GM19463 (cell line): ENCODE measurements at regions not wholly inside any gene's neighbourhood (a gene's known extent, or its start where the extent isn't known, plus 50 kb on each side); places are given as distances from the start of the nearest gene placed in this dataset.
"Not testable (repeated sequence)": the region's sequence is repeated elsewhere in the genome, so short reads cannot be mapped to it uniquely, and the experiment has no call there.

Experiments
- ATAC-seq: cut with Tn5 transposase; IDR thresholded peaks from one replicate; pipeline ENCODE4 v1.9.1; 2021; ENCODE audit warnings: mild to moderate bottlenecking, moderate library complexity; ENCODE audit not compliant: unreplicated experiment

- no peak for ATAC-seq
Observed at GRCh38 chr14:66242001-66242400, 244.2 kb upstream of the CCDC196 start.

DNA sequence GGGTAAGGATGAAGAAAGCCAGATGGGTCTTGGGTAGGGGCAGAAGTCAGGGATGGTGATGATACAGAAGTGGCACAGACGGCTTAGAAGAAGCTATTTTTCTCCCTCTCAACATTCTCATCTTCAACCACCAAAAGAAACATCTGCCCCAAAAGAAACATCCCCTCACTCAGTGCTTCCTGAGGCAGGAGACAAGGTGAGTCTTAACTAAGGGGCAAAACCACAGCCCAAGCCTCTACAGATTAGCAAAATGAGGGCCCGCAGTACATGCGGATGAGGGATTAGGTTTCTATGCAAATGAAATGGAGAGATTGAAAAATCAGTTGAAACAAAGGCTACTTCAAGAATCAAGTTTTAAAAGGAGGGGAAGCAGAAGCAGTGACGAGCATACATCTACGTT, 241.3 kb upstream of the CCDC196 start:
- no peak for ATAC-seq

- no peak for ATAC-seq
Observed at GRCh38 chr14:66247662-66248193, 238.4 kb upstream of the CCDC196 start.

- no peak for ATAC-seq
Observed at GRCh38 chr14:66248256-66248655, 237.9 kb upstream of the CCDC196 start.

DNA sequence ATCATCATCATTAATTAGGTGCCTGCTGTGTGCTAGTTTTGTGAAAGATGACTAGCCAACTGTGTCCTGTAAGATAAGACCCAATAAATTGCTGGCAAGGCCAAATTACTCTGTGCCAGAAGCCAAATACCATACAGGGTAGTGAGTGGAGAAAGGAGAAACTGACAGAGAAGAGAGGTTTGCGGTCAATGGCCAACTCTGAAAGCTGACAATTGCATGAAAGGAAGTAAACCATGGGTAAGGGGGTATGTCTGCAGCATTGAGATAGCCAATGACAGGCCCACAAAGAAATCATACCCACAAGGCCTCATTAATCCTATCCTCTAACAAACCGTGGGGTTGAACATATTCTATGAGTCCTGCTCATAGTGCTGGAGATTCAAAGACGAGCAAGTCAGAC, 236.6 kb upstream of the CCDC196 start:
- no peak for ATAC-seq

- no peak for ATAC-seq
Observed at GRCh38 chr14:66254038-66254437, 232.1 kb upstream of the CCDC196 start.

DNA sequence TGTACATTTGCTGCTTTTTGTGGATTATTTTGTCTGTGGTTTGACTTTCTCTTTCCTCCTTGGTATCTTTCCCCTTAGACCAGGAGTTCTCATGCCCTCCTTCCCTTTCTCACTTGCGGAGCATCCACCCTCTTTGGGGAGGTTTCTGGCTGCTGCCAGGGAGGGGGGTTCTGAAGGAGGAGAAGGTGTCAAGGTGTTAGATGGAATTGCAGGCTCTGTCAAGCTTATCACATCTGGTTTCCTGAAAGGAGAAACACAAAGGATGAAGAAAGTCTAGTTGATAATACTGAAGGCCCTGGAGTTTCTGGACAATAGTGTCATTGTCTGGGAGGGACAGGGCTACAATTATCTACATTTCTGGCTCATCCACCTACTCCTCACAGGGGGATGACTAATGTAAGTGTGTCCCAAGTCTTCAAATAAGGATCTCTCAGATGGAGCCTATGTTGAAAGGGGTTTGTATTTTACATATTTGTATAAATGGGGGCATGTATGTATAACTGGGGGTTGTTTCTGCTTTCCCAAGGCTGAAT, 217.3 kb upstream of the CCDC196 start:
- ATAC-seq, result no peak

- ATAC-seq, result no peak
Observed at GRCh38 chr14:66272221-66272620, 213.9 kb upstream of the CCDC196 start.

GRCh38 chr14:66273261-66273832, 212.8 kb upstream of the CCDC196 start:
- ATAC-seq, result no peak

GRCh38 chr14:66278418-66278817, 207.8 kb upstream of the CCDC196 start:
- not testable (repeated sequence) for ATAC-seq

GRCh38 chr14:66281036-66281776, 205.0 kb upstream of the CCDC196 start:
- ATAC-seq, result no peak

DNA sequence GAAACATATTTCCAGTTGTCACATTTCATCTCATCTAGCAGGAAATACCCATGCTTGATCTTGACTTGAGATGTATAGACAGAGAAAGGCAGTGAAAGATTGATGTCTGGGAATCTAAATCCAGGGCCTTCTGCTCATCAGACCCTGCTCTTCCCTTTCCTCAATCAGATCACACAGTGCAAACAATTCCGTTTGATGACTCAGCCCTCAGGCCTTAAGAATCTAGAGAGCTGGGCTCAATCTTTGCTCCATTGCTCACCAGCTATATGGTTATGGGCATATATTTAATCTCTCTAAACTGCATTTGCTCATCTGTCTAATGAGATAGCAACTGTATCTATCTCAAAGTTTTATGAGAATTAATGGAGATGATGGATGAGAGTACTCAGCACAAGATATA, 201.8 kb upstream of the CCDC196 start:
- no peak for ATAC-seq

DNA sequence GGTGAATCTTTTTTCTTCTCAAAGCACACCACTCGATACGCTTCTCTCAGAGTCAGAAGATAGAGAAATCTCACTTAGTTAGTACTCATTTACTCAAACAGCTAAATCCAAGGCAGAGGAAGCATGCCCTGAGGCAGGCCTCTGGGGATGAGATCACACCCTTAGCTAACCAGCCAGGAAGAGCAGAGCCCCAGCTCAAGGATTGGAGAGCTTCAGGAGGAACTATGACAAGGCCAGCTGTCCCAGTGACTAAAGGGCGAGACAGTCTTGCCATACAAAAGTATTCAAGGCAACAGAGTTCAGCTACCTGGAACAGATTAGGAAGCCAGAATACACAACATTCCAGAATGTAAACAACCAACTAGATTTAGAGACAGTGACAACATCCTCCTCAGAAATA, 197.7 kb upstream of the CCDC196 start:
- no peak for ATAC-seq

DNA sequence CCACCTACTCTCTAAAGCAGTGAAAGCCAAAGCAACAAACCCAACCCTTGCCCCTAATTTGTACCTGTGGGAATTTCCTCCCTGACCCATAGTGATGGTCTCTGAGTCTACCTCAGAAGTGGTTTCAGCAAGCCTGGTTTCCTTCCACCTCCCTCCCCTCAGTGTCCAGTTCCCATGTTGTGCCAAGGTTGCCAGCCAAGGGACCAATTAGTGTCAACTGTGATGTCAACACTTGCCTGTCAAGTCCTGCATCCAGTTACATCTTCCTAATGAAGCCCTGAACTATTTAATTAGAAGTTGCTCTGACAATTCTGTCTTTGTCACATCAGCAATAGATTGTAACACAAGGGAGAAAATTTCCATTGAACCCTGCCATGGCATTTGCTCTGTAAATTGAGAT, 194.4 kb upstream of the CCDC196 start:
- no peak for ATAC-seq

GRCh38 chr14:66293533-66294105, 192.6 kb upstream of the CCDC196 start:
- ATAC-seq, result no peak

GRCh38 chr14:66295386-66295785, 190.8 kb upstream of the CCDC196 start:
- ATAC-seq, result no peak

DNA sequence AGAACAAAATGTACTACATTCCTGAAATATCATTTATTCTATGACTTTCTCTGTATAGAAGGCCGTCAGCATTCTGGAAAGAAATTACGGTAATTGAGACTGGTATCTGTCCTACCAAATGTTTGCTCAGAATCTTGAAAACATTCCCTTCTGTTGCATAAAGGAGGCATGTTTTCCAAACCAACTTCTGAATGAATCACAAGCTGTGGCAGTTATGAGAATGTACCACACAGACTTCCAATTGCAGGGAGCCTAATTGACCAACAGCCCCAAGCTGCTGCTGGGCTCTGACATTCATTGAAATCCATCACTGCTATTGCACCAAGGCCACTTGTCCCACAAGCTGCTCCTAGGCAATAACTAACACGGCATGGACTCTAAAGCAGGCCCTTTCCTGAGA, 185.3 kb upstream of the CCDC196 start:
- no peak for ATAC-seq

DNA sequence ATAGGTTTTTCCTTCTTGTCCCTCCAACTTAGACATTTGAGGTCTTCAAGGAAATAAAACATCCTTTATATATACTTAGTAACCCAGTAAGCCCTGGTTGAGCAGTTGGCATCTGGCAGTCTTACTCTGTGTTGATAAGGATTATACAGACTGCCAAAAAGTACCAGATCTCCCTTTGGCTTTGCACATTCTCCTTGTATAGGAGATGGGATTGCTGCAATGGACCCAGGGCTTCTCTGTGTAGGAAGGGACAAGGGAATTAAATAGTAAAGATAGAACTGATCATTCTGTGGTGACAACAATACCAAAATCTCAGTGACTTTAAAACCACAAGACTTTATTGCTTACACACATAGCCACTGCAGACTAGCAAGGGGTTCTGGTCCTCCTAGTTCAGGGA, 180.1 kb upstream of the CCDC196 start:
- no peak for ATAC-seq

- ATAC-seq, result no peak
Observed at GRCh38 chr14:66311058-66311457, 175.1 kb upstream of the CCDC196 start.

- no peak for ATAC-seq
Observed at GRCh38 chr14:66311990-66312389, 174.2 kb upstream of the CCDC196 start.

DNA sequence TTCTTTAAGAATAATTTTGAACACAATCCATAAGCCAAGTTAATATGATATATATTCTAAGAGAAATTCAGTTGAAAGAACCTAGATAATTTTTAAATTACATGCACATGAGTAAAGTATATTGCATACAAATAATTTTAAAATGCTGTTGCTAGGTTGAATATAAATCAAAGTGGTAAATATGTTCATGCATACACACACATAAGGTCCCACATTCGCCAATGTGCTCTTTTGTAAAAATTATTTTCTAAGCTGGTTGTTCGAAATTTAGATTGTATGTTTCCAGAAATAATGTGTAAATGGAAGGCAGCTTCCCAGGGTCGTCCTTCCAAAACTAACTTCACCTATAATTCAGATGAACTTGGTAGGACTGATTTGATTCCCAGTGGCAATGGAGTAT, 173.7 kb upstream of the CCDC196 start:
- ATAC-seq, result no peak

DNA sequence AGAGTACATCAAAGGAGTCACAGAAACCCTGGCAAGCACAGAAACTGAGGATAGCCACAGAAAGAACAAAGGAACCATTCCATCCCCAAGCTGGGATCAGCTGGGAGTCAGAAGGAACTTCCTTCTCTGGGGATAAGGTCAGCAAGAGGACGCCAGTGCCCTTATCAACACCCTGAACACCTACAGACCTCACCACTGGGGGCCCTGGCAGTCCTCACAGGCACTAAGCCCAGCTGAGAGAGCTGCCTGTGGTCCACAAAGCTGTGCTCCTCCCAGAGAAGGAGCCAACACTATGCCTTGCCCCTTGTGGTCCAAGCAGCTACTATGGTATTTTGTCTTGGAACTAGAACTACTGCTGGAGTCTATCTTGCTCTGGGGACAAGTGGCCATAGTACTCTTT, 171.1 kb upstream of the CCDC196 start:
- no peak for ATAC-seq
